HT-29 (cell line): ENCODE measurements at regions not wholly inside any gene's neighbourhood (a gene's known extent, or its start where the extent isn't known, plus 50 kb on each side); places are given as distances from the start of the nearest gene placed in this dataset.
A peak's percentile ranks its signal among the peaks of the same experiment; 100 is the strongest.
"Not testable (repeated sequence)": the region's sequence is repeated elsewhere in the genome, so short reads cannot be mapped to it uniquely, and the experiment has no call there.

Experiments used
- DNase-seq: peaks from one replicate; pipeline ENCODE4 v3.0.0-alpha.2; 2015; ENCODE audit warnings: low spot score

GRCh38 chr1:188022661-188023060 is 1193.9 kb downstream of the PLA2G4A start:
- no peak for DNase-seq

GRCh38 chr1:188023206-188023605 is 1194.5 kb downstream of the PLA2G4A start:
- no peak for DNase-seq

- DNase-seq = no peak
These were observed 1198.9 kb downstream of the PLA2G4A start for GRCh38 chr1:188027613-188028012.

GRCh38 chr1:188037572-188037971 is 1208.8 kb downstream of the PLA2G4A start:
- DNase-seq = not testable (repeated sequence)

GRCh38 chr1:188043536-188044245 is 1214.9 kb downstream of the PLA2G4A start:
- DNase-seq = no peak

- no peak for DNase-seq
These were observed 1221.5 kb downstream of the PLA2G4A start for GRCh38 chr1:188050250-188050649.

- no peak for DNase-seq
These were observed 1227.3 kb downstream of the PLA2G4A start for GRCh38 chr1:188056011-188056410.

- DNase-seq = no peak
These were observed 1230.1 kb downstream of the PLA2G4A start for GRCh38 chr1:188058801-188059200.

- no peak for DNase-seq
These were observed 1233.1 kb downstream of the PLA2G4A start for GRCh38 chr1:188061881-188062280.

- DNase-seq = no peak
These were observed 1233.7 kb downstream of the PLA2G4A start for GRCh38 chr1:188062456-188062855.

GRCh38 chr1:188065917-188066316 is 1237.2 kb downstream of the PLA2G4A start:
- no peak for DNase-seq

GRCh38 chr1:188070848-188071247 is 1242.1 kb downstream of the PLA2G4A start:
- DNase-seq = peak; percentile 6

GRCh38 chr1:188089015-188089414 is 1260.3 kb downstream of the PLA2G4A start:
- no peak for DNase-seq

GRCh38 chr1:188089461-188089860 is 1260.7 kb downstream of the PLA2G4A start:
- no peak for DNase-seq

GRCh38 chr1:188096521-188096920 is 1267.8 kb downstream of the PLA2G4A start:
- no peak for DNase-seq

GRCh38 chr1:188117436-188117835 is 1288.7 kb downstream of the PLA2G4A start:
- DNase-seq = no peak

- DNase-seq = no peak
These were observed 1293.9 kb downstream of the PLA2G4A start for GRCh38 chr1:188122646-188123045.

GRCh38 chr1:188127507-188127906 is 1298.8 kb downstream of the PLA2G4A start:
- DNase-seq = no peak

GRCh38 chr1:188128761-188129160 is 1300.0 kb downstream of the PLA2G4A start:
- no peak for DNase-seq

- DNase-seq = no peak
These were observed 1301.4 kb downstream of the PLA2G4A start for GRCh38 chr1:188129856-188130838.

GRCh38 chr1:188137221-188137620 is 1308.5 kb downstream of the PLA2G4A start:
- DNase-seq = no peak

GRCh38 chr1:188140958-188141357 is 1312.2 kb downstream of the PLA2G4A start:
- no peak for DNase-seq

- no peak for DNase-seq
These were observed 1325.4 kb downstream of the PLA2G4A start for GRCh38 chr1:188154196-188154595.
